Neural crest cell (in vitro differentiated cells): ENCODE measurements at regions not wholly inside any gene's neighbourhood (a gene's known extent, or its start where the extent isn't known, plus 50 kb on each side); places are given as distances from the start of the nearest gene placed in this dataset.

Source experiments
- DNase-seq: peaks from one replicate; pipeline ENCODE4 v3.0.0; 2021; ENCODE audit warnings: low read depth, mixed read lengths, low spot score
- H3K27ac Mint-ChIP-seq: one replicate; pipeline ENCODE4 v1.8.0; 2021; ENCODE audit warnings: mild to moderate bottlenecking, mixed read lengths; ENCODE audit not compliant: unreplicated experiment
- H3K27me3 Mint-ChIP-seq: 2 replicates; pipeline ENCODE4 v1.8.0; 2021; ENCODE audit warnings: low read depth, mild to moderate bottlenecking, mixed read lengths
- H3K36me3 Mint-ChIP-seq: 2 replicates; pipeline ENCODE4 v1.8.0; 2021; ENCODE audit warnings: low read depth, mild to moderate bottlenecking, mixed read lengths
- H3K4me1 Mint-ChIP-seq: 2 replicates; pipeline ENCODE4 v1.8.0; 2021; ENCODE audit warnings: mixed read lengths
- H3K4me3 Mint-ChIP-seq: one replicate; pipeline ENCODE4 v1.8.0; 2021; ENCODE audit warnings: mild to moderate bottlenecking, mixed read lengths
- H3K9me3 Mint-ChIP-seq: 2 replicates; pipeline ENCODE4 v1.8.0; 2021; ENCODE audit warnings: mixed read lengths
- CTCF ChIP-seq: fragments of 200-600 bp; sonication (generic); conservative IDR thresholded peaks from 2 replicates; pipeline ENCODE4 v1.5.0; 2021; ENCODE audit warnings: antibody characterized with exemption, mild to moderate bottlenecking

GRCh38 chr18:70413455-70413854, 124.6 kb downstream of the SOCS6 start:
- TF ChIP-seq CTCF: no peak
- H3K27me3 Mint-ChIP-seq: no peaks in the 10 kb centered on the region
- no peaks in the 10 kb centered on the region for H3K4me1 Mint-ChIP-seq
- no peaks in the 10 kb centered on the region for H3K36me3 Mint-ChIP-seq
- no peak for DNase-seq
- no peak overlapping the region for H3K4me3 Mint-ChIP-seq
- H3K9me3 Mint-ChIP-seq: no peaks in the 10 kb centered on the region
- no peak overlapping the region for H3K27ac Mint-ChIP-seq

GRCh38 chr18:70411876-70412435, 123.1 kb downstream of the SOCS6 start:
- no peak overlapping the region for H3K4me3 Mint-ChIP-seq
- no peaks in the 10 kb centered on the region for H3K36me3 Mint-ChIP-seq
- TF ChIP-seq CTCF: no peak
- no peaks in the 10 kb centered on the region for H3K4me1 Mint-ChIP-seq
- no peak overlapping the region for H3K27ac Mint-ChIP-seq
- H3K9me3 Mint-ChIP-seq: no peaks in the 10 kb centered on the region
- DNase-seq: no peak
- no peaks in the 10 kb centered on the region for H3K27me3 Mint-ChIP-seq

GRCh38 chr18:70411307-70411706, 122.5 kb downstream of the SOCS6 start:
- Mint-ChIP-seq H3K4me1 (no peaks in the 10 kb centered on the region), H3K36me3 (no peaks in the 10 kb centered on the region), H3K27ac (no peak overlapping the region), H3K27me3 (no peaks in the 10 kb centered on the region), H3K9me3 (no peaks in the 10 kb centered on the region), H3K4me3 (no peak overlapping the region)
- no peak for DNase-seq
- TF ChIP-seq CTCF: no peak

GRCh38 chr18:70405052-70405451, 116.2 kb downstream of the SOCS6 start:
- no peak overlapping the region for H3K27ac Mint-ChIP-seq
- no peaks in the 10 kb centered on the region for H3K4me1 Mint-ChIP-seq
- H3K36me3 Mint-ChIP-seq: no peaks in the 10 kb centered on the region
- no peaks in the 10 kb centered on the region for H3K27me3 Mint-ChIP-seq
- TF ChIP-seq CTCF: no peak
- no peak overlapping the region for H3K4me3 Mint-ChIP-seq
- H3K9me3 Mint-ChIP-seq: no peaks in the 10 kb centered on the region
- no peak for DNase-seq

GRCh38 chr18:70400476-70400875, 111.6 kb downstream of the SOCS6 start:
- no peaks in the 10 kb centered on the region for H3K27me3 Mint-ChIP-seq
- H3K9me3 Mint-ChIP-seq: peaks cover 6% of the 10 kb centered on the region
- DNase-seq: no peak
- no peak overlapping the region for H3K4me3 Mint-ChIP-seq
- H3K4me1 Mint-ChIP-seq: no peaks in the 10 kb centered on the region
- TF ChIP-seq CTCF: no peak
- no peak overlapping the region for H3K27ac Mint-ChIP-seq
- no peaks in the 10 kb centered on the region for H3K36me3 Mint-ChIP-seq

- no peak overlapping the region for H3K27ac Mint-ChIP-seq
- no peak overlapping the region for H3K4me3 Mint-ChIP-seq
- H3K36me3 Mint-ChIP-seq: no peaks in the 10 kb centered on the region
- DNase-seq: no peak
- H3K9me3 Mint-ChIP-seq: peaks cover 7% of the 10 kb centered on the region
- no peak for TF ChIP-seq CTCF
- H3K27me3 Mint-ChIP-seq: no peaks in the 10 kb centered on the region
- H3K4me1 Mint-ChIP-seq: no peaks in the 10 kb centered on the region
These were observed 109.2 kb downstream of the SOCS6 start for GRCh38 chr18:70398076-70398475.
